Renal cortical epithelial cell (primary cell): ENCODE measurements at regions not wholly inside any gene's neighbourhood (a gene's known extent, or its start where the extent isn't known, plus 50 kb on each side); places are given as distances from the start of the nearest gene placed in this dataset.

Experiments used
- DNase-seq: peaks from one replicate; pipeline ENCODE4 v3.0.0-alpha.2; 2011; ENCODE audit warnings: low read depth

- DNase-seq: no peak
These were observed 62.0 kb upstream of the SIMC1 start for GRCh38 chr5:176176231-176176630.

- DNase-seq: no peak
These were observed 59.4 kb upstream of the SIMC1 start for GRCh38 chr5:176178789-176179188.

GRCh38 chr5:176180339-176180738, 57.9 kb upstream of the SIMC1 start:
- peak; percentile 64 for DNase-seq

GRCh38 chr5:176180781-176181180, 57.4 kb upstream of the SIMC1 start:
- DNase-seq: no peak

- DNase-seq: peak; percentile 96
These were observed 56.9 kb upstream of the SIMC1 start for GRCh38 chr5:176181271-176181855.

GRCh38 chr5:176183321-176184074, 54.7 kb upstream of the SIMC1 start:
- DNase-seq: peak; percentile 44

GRCh38 chr5:176184608-176185132, 53.6 kb upstream of the SIMC1 start:
- no peak for DNase-seq

GRCh38 chr5:176185133-176185733, 53.0 kb upstream of the SIMC1 start:
- DNase-seq: no peak

- no peak for DNase-seq
These were observed 52.1 kb upstream of the SIMC1 start for GRCh38 chr5:176186107-176186506.

GRCh38 chr5:176187276-176188062, 50.8 kb upstream of the SIMC1 start:
- DNase-seq: no peak

- DNase-seq: no peak
These were observed 50.1 kb upstream of the SIMC1 start for GRCh38 chr5:176188085-176188484.
